ENCODE measurements at regions not wholly inside any gene's neighbourhood (a gene's known extent, or its start where the extent isn't known, plus 50 kb on each side); places are given as distances from the start of the nearest gene placed in this dataset.
"Not testable (repeated sequence)": the region's sequence is repeated elsewhere in the genome, so short reads cannot be mapped to it uniquely, and the experiment has no call there.

DNA sequence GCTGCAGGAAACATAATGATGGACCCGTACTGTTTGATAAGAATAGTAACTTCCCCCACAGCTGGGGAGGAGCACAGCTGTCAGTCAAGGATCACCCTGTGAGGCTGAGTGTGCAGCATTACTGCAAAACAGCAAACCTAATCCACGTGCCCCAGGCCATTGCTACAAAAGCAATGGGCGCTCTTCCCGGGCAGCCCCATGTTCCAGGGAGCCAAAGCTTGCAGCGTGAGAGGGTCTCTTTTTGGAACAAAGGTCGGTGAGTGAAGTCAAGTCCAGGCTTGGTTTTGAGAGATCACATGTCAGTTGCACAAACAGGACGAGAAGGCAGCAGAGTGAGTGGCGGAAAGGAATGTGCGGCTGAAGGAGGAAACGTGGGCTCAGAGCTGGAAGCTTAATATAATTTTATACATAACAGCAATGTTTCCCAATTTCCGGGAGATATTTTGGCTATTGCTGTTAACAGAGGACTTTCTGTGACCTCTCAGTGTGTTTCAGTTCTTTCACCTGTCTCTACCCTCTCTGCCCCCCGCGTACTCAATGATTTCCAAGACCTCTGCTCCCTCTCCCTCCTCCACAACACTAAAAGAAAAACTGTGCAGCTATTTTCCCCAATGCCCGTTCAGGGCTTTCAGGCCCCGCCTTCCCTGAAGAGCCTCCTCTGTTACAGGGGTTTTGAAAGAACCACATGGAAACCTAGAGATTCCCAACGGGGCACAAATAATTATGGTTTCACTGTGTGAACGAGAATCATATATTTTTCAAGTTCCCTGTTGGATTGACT, 128.9 kb downstream of the MTPAP start:
- no peak for DNase-seq
- Mint-ChIP-seq H3K4me1 (peaks cover 10% of the 10 kb centered on the region), H3K4me3 (peak overlapping the region; percentile 2), H3K36me3 (ENCODE audit: low read depth) (no peaks in the 10 kb centered on the region), H3K27ac (no peak overlapping the region), H3K27me3 (peaks cover 40% of the 10 kb centered on the region), H3K9me3 (no peaks in the 10 kb centered on the region)
- CTCF ChIA-PET, result interaction anchor here (1.2 kb wide), 1 partner anchor 34 kb away, joined by 3 read pairs; no protein-coding TSS in a partner anchor
- POLR2A ChIA-PET, result no interaction called here

DNA sequence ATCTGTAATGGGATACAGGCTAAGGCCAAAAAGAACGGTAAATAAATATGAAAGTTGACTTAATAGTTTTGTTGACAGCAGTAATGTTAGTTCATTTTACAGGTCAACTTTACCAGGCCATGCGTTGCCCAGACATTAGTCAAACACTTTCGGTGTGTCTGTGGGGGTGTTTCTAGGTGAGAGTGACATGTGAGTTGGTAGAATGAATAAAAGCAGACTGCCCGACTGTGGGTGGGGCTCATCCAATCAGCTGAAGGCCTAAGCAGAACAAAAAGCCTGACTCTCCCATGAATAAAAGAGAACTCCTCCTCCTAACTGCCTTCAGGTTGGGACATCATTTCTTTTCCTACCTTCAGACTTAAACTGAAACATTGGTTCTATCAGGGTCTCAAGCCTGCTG, 132.3 kb downstream of the MTPAP start:
- DNase-seq, result no peak
- H3K27ac Mint-ChIP-seq, result no peak overlapping the region
- ChIA-PET CTCF (no interaction called here), POLR2A (no interaction called here)
- peaks cover 10% of the 10 kb centered on the region for H3K4me1 Mint-ChIP-seq
- H3K27me3 Mint-ChIP-seq, result peaks cover 38% of the 10 kb centered on the region
- no peaks in the 10 kb centered on the region for H3K36me3 Mint-ChIP-seq (ENCODE audit: low read depth)
- no peak overlapping the region for H3K4me3 Mint-ChIP-seq
- no peaks in the 10 kb centered on the region for H3K9me3 Mint-ChIP-seq

DNA sequence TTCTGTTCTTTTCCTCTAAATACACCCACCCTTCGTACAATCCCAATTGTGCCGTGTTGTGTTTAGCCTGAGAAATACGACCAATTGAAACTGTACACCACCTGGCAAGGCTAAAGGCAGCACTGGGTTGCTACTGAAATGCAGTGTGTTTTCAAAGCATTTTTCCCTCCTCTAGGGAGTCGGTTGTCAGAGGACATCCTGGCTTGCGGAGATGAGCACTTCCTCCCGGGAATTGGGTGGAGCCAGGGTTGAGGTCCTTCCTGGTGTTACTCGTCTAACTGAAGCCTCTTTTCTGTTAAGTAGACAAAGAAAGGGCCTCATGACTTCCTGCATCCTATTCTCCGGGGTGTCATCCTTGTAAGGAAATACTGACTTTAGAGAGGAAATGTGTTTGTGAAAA, 133.5 kb downstream of the MTPAP start:
- POLR2A ChIA-PET, result no interaction called here
- Mint-ChIP-seq H3K27ac (no peak overlapping the region), H3K9me3 (no peaks in the 10 kb centered on the region), H3K4me1 (peaks cover 10% of the 10 kb centered on the region), H3K27me3 (peaks cover 29% of the 10 kb centered on the region), H3K4me3 (no peak overlapping the region), H3K36me3 (ENCODE audit: low read depth) (no peaks in the 10 kb centered on the region)
- DNase-seq, result no peak
- CTCF ChIA-PET, result no interaction called here

DNA sequence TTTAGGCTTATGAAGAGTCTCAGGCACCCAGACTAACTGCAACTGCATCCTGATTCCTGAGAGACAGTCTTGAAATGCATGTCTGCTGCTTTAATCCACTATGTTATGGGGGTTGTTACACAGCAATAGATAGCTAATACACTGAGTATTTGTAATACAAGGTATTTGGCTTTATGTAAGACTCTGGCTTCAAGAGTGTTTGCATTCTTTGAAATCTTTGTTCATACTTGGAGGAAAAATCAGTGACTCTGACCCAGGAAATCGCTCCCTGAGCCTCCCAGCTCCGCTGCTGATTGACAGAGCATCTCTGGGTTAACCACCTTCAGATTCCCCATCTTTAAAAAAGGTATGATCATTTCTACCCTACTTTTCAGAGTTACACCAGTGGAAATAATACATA, 133.9 kb downstream of the MTPAP start:
- POLR2A ChIA-PET, result no interaction called here
- Mint-ChIP-seq H3K9me3 (no peaks in the 10 kb centered on the region), H3K4me3 (no peak overlapping the region), H3K27ac (no peak overlapping the region), H3K27me3 (peaks cover 27% of the 10 kb centered on the region), H3K36me3 (ENCODE audit: low read depth) (no peaks in the 10 kb centered on the region), H3K4me1 (peaks cover 6% of the 10 kb centered on the region)
- no peak for DNase-seq
- CTCF ChIA-PET, result no interaction called here

DNA sequence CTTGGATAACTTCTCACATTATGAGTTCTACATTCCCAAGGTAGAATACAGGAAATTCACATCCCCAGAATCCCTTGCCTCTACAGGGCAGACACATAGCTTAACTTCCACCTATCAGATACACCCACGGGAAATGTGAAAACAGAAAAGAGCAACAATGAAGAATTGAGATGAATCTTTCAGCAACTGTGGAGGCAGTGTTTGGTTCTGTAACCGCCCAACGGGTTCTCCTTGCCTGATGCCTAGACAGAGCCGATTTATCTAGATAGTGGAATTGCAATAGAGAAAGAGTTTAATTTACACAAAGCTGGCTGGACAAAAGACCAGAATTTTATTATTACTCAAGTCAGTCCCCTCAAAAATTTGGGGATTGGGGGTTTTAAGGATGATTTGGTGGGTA, 138.8 kb downstream of the MTPAP start:
- Mint-ChIP-seq H3K4me3 (no peak overlapping the region), H3K27ac (no peak overlapping the region), H3K36me3 (ENCODE audit: low read depth) (no peaks in the 10 kb centered on the region), H3K4me1 (no peaks in the 10 kb centered on the region), H3K9me3 (no peaks in the 10 kb centered on the region), H3K27me3 (peaks cover 13% of the 10 kb centered on the region)
- POLR2A ChIA-PET, result no interaction called here
- DNase-seq, result no peak
- CTCF ChIA-PET, result no interaction called here

DNA sequence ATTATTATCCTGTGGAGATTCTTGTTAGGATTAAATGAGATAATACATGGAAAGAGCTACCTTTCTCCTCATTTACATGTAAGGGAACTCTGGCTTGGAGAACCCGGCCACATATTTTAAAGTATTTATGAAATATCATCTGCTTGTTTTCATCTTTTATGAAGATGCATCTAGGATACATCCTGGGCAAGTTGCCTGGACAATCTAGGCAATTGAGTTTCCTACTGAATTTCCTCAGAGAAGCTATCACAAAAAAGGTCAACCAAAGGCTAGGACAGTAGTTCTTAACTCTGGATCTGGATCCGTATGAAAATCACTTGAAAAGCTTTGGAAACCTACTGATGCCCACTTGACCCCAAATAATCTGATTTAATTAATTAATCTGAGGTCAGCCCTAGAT, 140.7 kb downstream of the MTPAP start:
- DNase-seq, result no peak
- H3K9me3 Mint-ChIP-seq, result peaks cover 2% of the 10 kb centered on the region
- H3K27ac Mint-ChIP-seq, result no peak overlapping the region
- POLR2A ChIA-PET, result no interaction called here
- no peaks in the 10 kb centered on the region for H3K4me1 Mint-ChIP-seq
- H3K36me3 Mint-ChIP-seq (ENCODE audit: low read depth), result no peaks in the 10 kb centered on the region
- CTCF ChIA-PET, result interaction anchor here (1.9 kb wide), 1 partner anchor 13 kb away, joined by 4 read pairs; no protein-coding TSS in a partner anchor
- H3K4me3 Mint-ChIP-seq, result no peak overlapping the region
- H3K27me3 Mint-ChIP-seq, result peaks cover 7% of the 10 kb centered on the region

DNA sequence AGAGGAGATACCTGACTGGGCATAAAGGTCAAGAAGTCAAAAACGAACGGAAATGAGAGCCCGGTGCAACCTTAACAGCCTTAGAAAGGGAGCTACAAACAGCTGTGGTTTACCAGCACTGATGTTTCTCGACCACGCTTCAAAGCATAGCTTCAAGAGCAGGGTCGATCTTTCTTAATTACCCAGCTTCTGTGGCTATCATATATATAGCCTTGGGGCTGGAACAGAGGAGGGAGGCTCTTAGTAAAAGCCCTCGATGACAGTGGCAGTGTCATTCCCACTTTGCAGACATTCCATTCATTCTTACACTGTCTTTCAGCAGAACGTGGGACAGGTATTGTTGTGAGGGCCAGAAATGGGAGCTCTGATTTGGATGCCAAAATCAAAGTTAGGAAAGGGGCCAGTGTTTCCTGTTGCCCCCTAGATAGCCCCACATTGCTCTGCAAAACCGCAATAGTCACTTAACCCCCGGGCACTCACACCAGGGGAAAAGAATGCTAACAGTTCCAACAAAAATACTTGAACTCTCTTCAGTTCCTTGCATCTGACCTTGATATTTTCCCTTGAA, 141.5 kb downstream of the MTPAP start:
- H3K27ac Mint-ChIP-seq, result no peak overlapping the region
- H3K4me3 Mint-ChIP-seq, result no peak overlapping the region
- ChIA-PET POLR2A (no interaction called here), CTCF (interaction anchor here (1.9 kb wide), 1 partner anchor 14 kb away, joined by 4 read pairs; no protein-coding TSS in a partner anchor)
- no peak for DNase-seq
- H3K9me3 Mint-ChIP-seq, result peaks cover 2% of the 10 kb centered on the region
- no peaks in the 10 kb centered on the region for H3K36me3 Mint-ChIP-seq (ENCODE audit: low read depth)
- H3K27me3 Mint-ChIP-seq, result peaks cover 7% of the 10 kb centered on the region
- H3K4me1 Mint-ChIP-seq, result no peaks in the 10 kb centered on the region

DNA sequence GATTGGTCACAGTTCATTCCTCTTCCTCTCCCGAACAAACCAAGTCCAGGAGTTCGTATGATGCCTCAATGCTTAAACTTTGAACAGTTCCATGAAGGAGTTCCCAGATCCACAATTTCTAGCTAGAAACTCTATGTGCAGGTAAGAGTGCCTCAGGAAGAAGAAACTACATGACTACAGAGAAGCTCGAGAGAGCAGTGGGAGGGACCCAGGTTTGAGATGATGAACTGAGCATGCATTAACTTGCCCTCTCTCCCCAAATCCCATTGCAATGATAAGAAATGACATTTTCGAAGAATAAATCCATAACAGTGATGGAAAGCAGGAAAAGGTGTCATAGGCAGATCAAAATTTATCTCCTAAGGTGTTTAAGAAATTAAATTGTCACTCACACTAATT, 140.6 kb upstream of the JCAD start:
- ChIA-PET POLR2A (no interaction called here), CTCF (interaction anchor here (0.9 kb wide), 1 partner anchor 34 kb away, joined by 3 read pairs; no protein-coding TSS in a partner anchor)
- peaks cover 4% of the 10 kb centered on the region for H3K9me3 Mint-ChIP-seq
- peaks cover 27% of the 10 kb centered on the region for H3K27me3 Mint-ChIP-seq
- H3K27ac Mint-ChIP-seq, result no peak overlapping the region
- H3K4me1 Mint-ChIP-seq, result no peaks in the 10 kb centered on the region
- no peaks in the 10 kb centered on the region for H3K36me3 Mint-ChIP-seq (ENCODE audit: low read depth)
- no peak for DNase-seq
- no peak overlapping the region for H3K4me3 Mint-ChIP-seq

DNA sequence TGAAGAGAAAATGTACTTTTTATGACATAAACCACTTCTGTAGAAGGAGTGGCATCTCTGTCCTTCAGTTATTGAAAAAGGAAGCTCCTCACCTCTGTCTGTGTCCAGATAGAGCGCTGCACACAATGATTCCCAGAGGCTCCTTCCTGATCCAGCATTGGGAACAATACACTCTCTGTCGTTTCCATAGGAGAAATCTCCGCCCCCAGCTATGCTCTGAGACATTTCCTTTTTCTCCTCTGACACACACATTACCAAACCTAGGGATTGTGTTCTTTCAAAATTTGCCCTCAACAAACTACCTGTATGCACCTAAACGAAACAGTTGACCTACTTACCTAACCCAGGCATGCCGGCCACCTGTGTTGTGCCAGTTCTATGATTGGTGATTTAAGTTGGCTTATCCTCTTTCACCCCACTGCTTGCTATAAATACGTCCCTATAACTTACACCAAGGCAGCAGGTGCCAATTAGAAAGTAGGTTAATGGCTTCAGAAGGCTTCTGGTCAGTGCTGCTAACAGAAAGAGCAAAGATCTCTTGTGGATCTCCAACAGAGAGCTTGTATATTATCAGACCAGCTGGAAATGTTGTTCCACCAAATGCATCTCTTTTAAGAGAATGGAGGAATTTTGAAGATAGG, 140.1 kb upstream of the JCAD start:
- CTCF ChIA-PET, result interaction anchor here (0.9 kb wide), 1 partner anchor 35 kb away, joined by 3 read pairs; no protein-coding TSS in a partner anchor
- no peaks in the 10 kb centered on the region for H3K4me1 Mint-ChIP-seq
- no peak overlapping the region for H3K27ac Mint-ChIP-seq

DNA sequence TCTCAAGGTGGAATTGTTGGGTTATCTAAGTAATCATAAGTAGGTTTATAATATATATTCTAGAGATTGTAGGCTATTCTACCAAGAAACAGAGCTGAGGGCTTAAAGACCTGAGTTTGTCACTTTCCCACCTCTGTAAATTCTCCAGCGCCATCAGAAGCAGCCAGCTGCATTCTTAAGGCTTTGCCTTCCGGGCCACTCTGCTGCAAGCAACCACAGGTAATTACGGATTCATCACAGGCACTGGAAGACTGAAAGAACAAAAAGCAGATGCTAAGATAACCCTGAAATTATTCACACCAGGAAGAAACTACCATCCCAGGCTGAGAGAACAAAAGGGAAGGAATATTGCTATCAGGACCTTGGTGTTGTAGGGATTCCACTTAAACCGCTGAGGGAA, 137.8 kb upstream of the JCAD start:
- ChIA-PET POLR2A (no interaction called here), CTCF (interaction anchor here (2.2 kb wide), 1 partner anchor 10 kb away, joined by 6 read pairs; no protein-coding TSS in a partner anchor)
- Mint-ChIP-seq H3K4me3 (no peak overlapping the region), H3K36me3 (ENCODE audit: low read depth) (no peaks in the 10 kb centered on the region), H3K4me1 (peaks cover 4% of the 10 kb centered on the region), H3K27me3 (peaks cover 33% of the 10 kb centered on the region), H3K27ac (no peak overlapping the region), H3K9me3 (peaks cover 2% of the 10 kb centered on the region)
- no peak for DNase-seq

More for the DNA sequence above, 140.1 kb upstream of the JCAD start:
- DNase-seq, result no peak
- Mint-ChIP-seq H3K4me3 (no peak overlapping the region), H3K36me3 (ENCODE audit: low read depth) (no peaks in the 10 kb centered on the region), H3K27me3 (peaks cover 30% of the 10 kb centered on the region), H3K9me3 (peaks cover 4% of the 10 kb centered on the region)
- POLR2A ChIA-PET, result no interaction called here

DNA sequence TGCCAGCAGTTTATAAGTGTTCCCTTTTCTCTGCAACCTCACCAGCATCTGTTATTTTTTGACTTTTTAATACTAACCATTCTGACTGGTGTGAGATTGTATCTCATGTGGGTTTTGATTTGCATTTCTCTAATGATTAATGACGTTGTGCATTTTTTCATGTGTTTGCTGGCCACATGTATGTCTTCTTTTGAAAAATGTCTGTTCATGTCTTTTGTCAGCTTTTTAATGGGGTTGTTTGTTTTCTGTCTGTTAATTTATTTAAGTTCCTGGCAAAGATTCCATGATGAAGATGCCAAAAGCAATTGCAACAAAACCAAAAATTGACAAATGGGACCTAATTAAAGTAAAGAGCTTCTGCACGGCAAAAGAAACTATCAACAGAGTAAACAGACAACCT, 137.2 kb upstream of the JCAD start:
- H3K36me3 Mint-ChIP-seq (ENCODE audit: low read depth); DNase-seq; H3K27ac Mint-ChIP-seq; H3K4me3 Mint-ChIP-seq; H3K4me1 Mint-ChIP-seq; POLR2A ChIA-PET; H3K9me3 Mint-ChIP-seq: not testable (repeated sequence)
- H3K27me3 Mint-ChIP-seq, result peaks cover 30% of the 10 kb centered on the region
- CTCF ChIA-PET, result interaction anchor here (2.2 kb wide), 1 partner anchor 9 kb away, joined by 6 read pairs; no protein-coding TSS in a partner anchor

DNA sequence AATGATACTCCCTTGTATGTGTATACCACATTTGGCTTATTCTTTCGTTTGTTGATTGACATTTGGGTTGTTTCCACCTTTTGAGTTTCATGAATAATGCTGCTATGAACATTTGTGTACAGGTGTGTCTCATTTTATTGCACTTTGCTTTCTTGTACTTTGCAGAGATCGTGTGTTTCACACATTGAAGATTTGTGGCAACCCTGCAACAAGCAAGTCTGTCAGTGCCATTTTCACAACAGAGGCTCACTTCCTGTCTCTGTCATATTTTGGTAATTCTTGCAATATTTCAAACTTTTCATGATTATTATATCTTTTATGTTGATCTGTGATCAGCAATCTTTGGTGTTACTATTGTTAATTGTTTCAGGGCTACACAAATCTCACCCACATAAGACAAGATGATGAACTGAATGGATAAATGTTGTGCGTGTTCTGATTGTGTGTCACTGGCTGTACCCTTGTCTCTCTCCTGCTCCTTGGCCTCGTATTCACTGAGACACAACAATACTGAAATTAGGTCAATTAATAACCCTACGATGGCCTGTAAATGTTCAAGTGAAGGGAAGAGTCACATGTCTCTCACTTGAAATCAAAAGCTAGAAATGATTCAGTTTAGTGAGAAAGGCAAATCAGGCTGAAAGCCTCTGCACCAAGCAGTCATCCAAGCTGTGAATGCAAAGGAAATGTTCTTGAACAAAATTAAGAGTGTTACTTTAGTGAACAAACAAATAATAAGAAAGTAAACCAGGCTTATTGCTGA, 133.6 kb upstream of the JCAD start:
- H3K27ac Mint-ChIP-seq, result no peak overlapping the region
- H3K4me1 Mint-ChIP-seq, result peaks cover 4% of the 10 kb centered on the region
- ChIA-PET CTCF (no interaction called here), POLR2A (no interaction called here)
- peaks cover 16% of the 10 kb centered on the region for H3K27me3 Mint-ChIP-seq
- DNase-seq, result no peak
- H3K36me3 Mint-ChIP-seq (ENCODE audit: low read depth), result no peaks in the 10 kb centered on the region
- H3K9me3 Mint-ChIP-seq, result peaks cover 2% of the 10 kb centered on the region
- no peak overlapping the region for H3K4me3 Mint-ChIP-seq

Measured in activated CD4-positive, alpha-beta T cell treated with anti-CD3 and anti-CD28 coated beads, Interleukin-2, amount 10 ng/mL, durations not matched to agents 7 days and 5 days (primary cell).